ENCODE measurements at regions not wholly inside any gene's neighbourhood (a gene's known extent, or its start where the extent isn't known, plus 50 kb on each side); places are given as distances from the start of the nearest gene placed in this dataset.

DNA sequence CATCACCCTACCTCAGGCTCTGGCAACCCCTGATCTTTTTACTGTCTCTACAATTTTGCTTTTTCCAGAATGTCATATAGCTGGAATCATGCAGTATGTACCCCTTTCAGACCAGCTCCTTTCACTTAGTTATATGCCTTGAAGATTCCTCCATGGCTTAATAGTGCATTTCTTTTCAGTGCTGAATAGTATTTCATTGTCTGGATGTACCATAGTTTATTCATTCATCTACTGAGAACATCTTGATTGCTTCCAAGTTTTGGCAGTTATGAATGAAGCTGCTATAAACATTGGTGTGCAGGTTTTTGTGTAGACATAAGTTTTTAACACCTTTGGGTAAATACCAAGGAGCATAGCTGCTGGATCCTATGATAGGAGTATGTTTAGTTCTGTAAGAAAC lies 50.8 kb upstream of the ANP32A start:
- H3K23ac ChIP-seq (ENCODE audit: low read length), result no peak overlapping the region
- H3K4me3 ChIP-seq (ENCODE audit: low read depth, low read length), result no peak overlapping the region
- H2BK12ac ChIP-seq (ENCODE audit: low read length), result no peak overlapping the region
- no peak overlapping the region for H3K27ac ChIP-seq (ENCODE audit: low read depth, low read length)
- no peaks in the 10 kb centered on the region for H3K79me2 ChIP-seq (ENCODE audit: control insufficient read depth, insufficient read depth, low read length, poor library complexity)
- no peak overlapping the region for H4K91ac ChIP-seq (ENCODE audit: low read depth, low read length)
- no peak overlapping the region for H3K18ac ChIP-seq (ENCODE audit: low read length)
- no peak overlapping the region for H4K12ac ChIP-seq (ENCODE audit: low read depth, low read length)
- H2BK5ac ChIP-seq (ENCODE audit: low read depth, low read length, poor library complexity), result no peak overlapping the region
- H3K27me3 ChIP-seq (ENCODE audit: insufficient read depth, low read length), result peaks cover 2% of the 10 kb centered on the region
- no peak overlapping the region for H3K4ac ChIP-seq (ENCODE audit: low read depth, low read length)
- H3K14ac ChIP-seq (ENCODE audit: low read length), result no peak overlapping the region
- no peak overlapping the region for H3K9ac ChIP-seq (ENCODE audit: low read length)
- H4K8ac ChIP-seq (ENCODE audit: low read depth, low read length), result no peak overlapping the region
- H3K9me3 ChIP-seq (ENCODE audit: insufficient read depth, low read depth, low read length), result no peaks in the 10 kb centered on the region
- no peak overlapping the region for H2AK5ac ChIP-seq (ENCODE audit: low read length)
- peaks cover 3 to 4% of the 10 kb centered on the region in 2 experiments for H3K4me1 ChIP-seq (ENCODE audit: control insufficient read depth in 1 of 2, insufficient read depth in 2 of 2, low read length in 2 of 2)
- no peak overlapping the region for H2AFZ ChIP-seq (ENCODE audit: insufficient read depth, low read length, poor library complexity)
- no peak for DNase-seq
- no peak overlapping the region for H2BK120ac ChIP-seq (ENCODE audit: insufficient read depth, low read length, poor library complexity)
- H3K4me2 ChIP-seq (ENCODE audit: low read length), result no peak overlapping the region
- H3K79me1 ChIP-seq (ENCODE audit: low read length), result no peaks in the 10 kb centered on the region
- no peaks in the 10 kb centered on the region for H3K36me3 ChIP-seq (ENCODE audit: control insufficient read depth in 1 of 2, insufficient read depth in 2 of 2, low read length in 2 of 2)

DNA sequence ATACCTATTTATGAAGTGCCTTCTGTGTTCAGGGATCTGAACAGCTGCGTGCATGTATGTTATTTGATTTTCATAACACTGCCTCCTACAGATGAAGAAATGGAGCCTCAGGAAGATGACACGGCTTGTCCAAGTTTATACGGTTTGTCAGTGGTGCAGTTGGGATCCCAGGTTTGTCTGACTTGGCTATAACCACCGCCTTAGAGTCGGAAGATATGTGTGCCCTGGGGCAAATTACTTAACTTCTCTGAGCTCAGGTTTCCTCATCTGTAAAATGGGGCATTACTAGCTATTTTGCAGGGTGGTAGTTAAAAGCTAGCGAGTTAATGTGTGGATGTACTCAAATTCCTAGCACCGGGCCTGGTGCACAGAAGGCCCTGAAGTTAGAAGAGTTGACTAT lies 54.1 kb upstream of the ANP32A start:
- H4K8ac ChIP-seq (ENCODE audit: low read depth, low read length), result no peak overlapping the region
- peak; percentile 66 to 92 for DNase-seq
- no peak overlapping the region for H3K27ac ChIP-seq (ENCODE audit: low read depth, low read length)
- H2AK5ac ChIP-seq (ENCODE audit: low read length), result no peak overlapping the region
- no peak overlapping the region for H3K4ac ChIP-seq (ENCODE audit: low read depth, low read length)
- peaks cover 3 to 4% of the 10 kb centered on the region in 2 experiments for H3K4me1 ChIP-seq (ENCODE audit: control insufficient read depth in 1 of 2, insufficient read depth in 2 of 2, low read length in 2 of 2)
- no peaks in the 10 kb centered on the region for H3K36me3 ChIP-seq (ENCODE audit: control insufficient read depth in 1 of 2, insufficient read depth in 2 of 2, low read length in 2 of 2)
- H3K4me2 ChIP-seq (ENCODE audit: low read length), result no peak overlapping the region
- H3K23ac ChIP-seq (ENCODE audit: low read length), result no peak overlapping the region
- peaks cover 2% of the 10 kb centered on the region for H3K27me3 ChIP-seq (ENCODE audit: insufficient read depth, low read length)
- no peaks in the 10 kb centered on the region for H3K79me1 ChIP-seq (ENCODE audit: low read length)
- no CpG with 5 or more reads among the region's 7 CpGs for WGBS (ENCODE audit: extremely low coverage, insufficient coverage, insufficient read length)
- no peak overlapping the region for H2AFZ ChIP-seq (ENCODE audit: insufficient read depth, low read length, poor library complexity)
- H3K14ac ChIP-seq (ENCODE audit: low read length), result no peak overlapping the region
- H3K9ac ChIP-seq (ENCODE audit: low read length), result no peak overlapping the region
- no peak overlapping the region for H2BK5ac ChIP-seq (ENCODE audit: low read depth, low read length, poor library complexity)
- no peak overlapping the region for H4K12ac ChIP-seq (ENCODE audit: low read depth, low read length)
- H2BK12ac ChIP-seq (ENCODE audit: low read length), result no peak overlapping the region
- H2BK120ac ChIP-seq (ENCODE audit: insufficient read depth, low read length, poor library complexity), result no peak overlapping the region
- no peak overlapping the region for H4K91ac ChIP-seq (ENCODE audit: low read depth, low read length)
- no peaks in the 10 kb centered on the region for H3K9me3 ChIP-seq (ENCODE audit: insufficient read depth, low read depth, low read length)
- H3K79me2 ChIP-seq (ENCODE audit: control insufficient read depth, insufficient read depth, low read length, poor library complexity), result no peaks in the 10 kb centered on the region
- H3K4me3 ChIP-seq (ENCODE audit: low read depth, low read length), result no peak overlapping the region
- H3K18ac ChIP-seq (ENCODE audit: low read length), result no peak overlapping the region

DNA sequence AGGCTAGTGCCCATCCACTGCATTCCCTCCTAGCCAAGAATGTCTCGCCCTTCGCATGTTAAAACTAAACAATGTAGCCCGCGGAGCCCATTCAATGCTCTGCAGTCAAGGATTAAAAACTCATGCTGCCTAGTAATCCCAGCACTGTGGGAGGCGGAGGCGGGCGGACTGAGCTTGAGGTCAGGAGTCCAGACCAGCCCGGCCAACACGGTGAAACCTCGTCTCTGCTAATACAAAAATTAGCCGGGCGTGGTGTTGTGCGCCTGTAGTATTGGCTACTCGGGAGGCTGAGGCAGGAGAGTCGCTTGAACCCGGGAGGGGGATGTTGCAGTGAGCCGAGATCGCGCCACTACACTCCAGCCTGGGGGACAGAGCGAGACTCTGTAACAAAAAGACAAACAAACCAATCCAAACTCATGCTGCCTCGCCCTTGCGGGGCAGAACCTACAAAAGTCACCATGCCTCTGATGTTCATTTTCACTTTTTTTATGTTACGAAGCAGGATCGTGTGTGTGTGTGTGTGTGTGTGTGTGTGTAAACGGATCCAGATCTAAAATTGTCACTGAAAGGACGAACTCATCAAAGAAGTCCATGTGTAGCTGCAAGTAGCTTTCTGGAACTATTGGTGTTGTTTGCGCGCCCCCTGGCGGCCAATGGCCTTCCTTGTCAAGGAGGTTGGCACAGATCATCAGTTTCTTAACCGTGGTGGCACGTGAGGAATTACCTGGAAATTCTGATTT lies 54.8 kb upstream of the SPESP1 start:
- no peak overlapping the region for H4K12ac ChIP-seq (ENCODE audit: low read depth, low read length)
- no peak overlapping the region for H3K4ac ChIP-seq (ENCODE audit: low read depth, low read length)
- H2BK120ac ChIP-seq (ENCODE audit: insufficient read depth, low read length, poor library complexity), result no peak overlapping the region
- no peak overlapping the region for H4K91ac ChIP-seq (ENCODE audit: low read depth, low read length)
- H2BK5ac ChIP-seq (ENCODE audit: low read depth, low read length, poor library complexity), result no peak overlapping the region
- H3K79me1 ChIP-seq (ENCODE audit: low read length), result no peaks in the 10 kb centered on the region
- no peaks in the 10 kb centered on the region for H3K9me3 ChIP-seq (ENCODE audit: insufficient read depth, low read depth, low read length)
- no peak overlapping the region for H2AK5ac ChIP-seq (ENCODE audit: low read length)
- H2AFZ ChIP-seq (ENCODE audit: insufficient read depth, low read length, poor library complexity), result peak overlapping the region; percentile 24
- H3K9ac ChIP-seq (ENCODE audit: low read length), result no peak overlapping the region
- peak; percentile 90 to 98 for DNase-seq
- H3K23ac ChIP-seq (ENCODE audit: low read length), result no peak overlapping the region
- peak overlapping the region; percentile 79 for H3K4me2 ChIP-seq (ENCODE audit: low read length)
- H3K36me3 ChIP-seq (ENCODE audit: control insufficient read depth in 1 of 2, insufficient read depth in 2 of 2, low read length in 2 of 2), result no peaks in the 10 kb centered on the region
- peaks cover 3 to 4% of the 10 kb centered on the region in 2 experiments for H3K4me1 ChIP-seq (ENCODE audit: control insufficient read depth in 1 of 2, insufficient read depth in 2 of 2, low read length in 2 of 2)
- no CpG with 5 or more reads among the region's 31 CpGs for WGBS (ENCODE audit: extremely low coverage, insufficient coverage, insufficient read length)
- no peak overlapping the region for H3K18ac ChIP-seq (ENCODE audit: low read length)
- peaks cover 2% of the 10 kb centered on the region for H3K27me3 ChIP-seq (ENCODE audit: insufficient read depth, low read length)
- no peak overlapping the region for H2BK12ac ChIP-seq (ENCODE audit: low read length)
- no peak overlapping the region for H4K8ac ChIP-seq (ENCODE audit: low read depth, low read length)
- no peaks in the 10 kb centered on the region for H3K79me2 ChIP-seq (ENCODE audit: control insufficient read depth, insufficient read depth, low read length, poor library complexity)
- H3K4me3 ChIP-seq (ENCODE audit: low read depth, low read length), result no peak overlapping the region
- no peak overlapping the region for H3K27ac ChIP-seq (ENCODE audit: low read depth, low read length)
- H3K14ac ChIP-seq (ENCODE audit: low read length), result no peak overlapping the region

DNA sequence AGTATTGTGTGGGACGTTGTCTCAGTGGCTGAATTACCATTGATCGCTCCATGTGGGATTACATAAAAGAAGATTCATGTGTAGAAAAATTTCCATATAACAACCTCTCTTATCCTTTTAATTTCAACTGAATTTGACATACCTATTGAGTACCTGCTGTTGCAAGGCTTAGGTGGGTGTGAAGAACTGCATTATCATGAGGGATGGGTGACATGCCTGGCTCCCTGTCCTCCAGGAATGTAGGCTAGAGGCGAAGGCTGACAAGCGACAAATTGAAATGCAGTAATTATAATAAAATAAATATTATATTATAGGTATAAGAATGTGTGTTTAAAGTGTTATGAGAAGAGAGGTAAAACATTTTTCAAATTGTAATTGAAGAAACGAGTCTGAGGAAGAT lies 52.7 kb upstream of the SPESP1 start:
- Histone ChIP-seq H3K4me1 (ENCODE audit: control insufficient read depth in 1 of 2, insufficient read depth in 2 of 2, low read length in 2 of 2) (peaks cover 3 to 4% of the 10 kb centered on the region in 2 experiments), H3K18ac (ENCODE audit: low read length) (no peak overlapping the region), H3K79me2 (ENCODE audit: control insufficient read depth, insufficient read depth, low read length, poor library complexity) (no peaks in the 10 kb centered on the region), H2BK12ac (ENCODE audit: low read length) (no peak overlapping the region), H3K4me3 (ENCODE audit: low read depth, low read length) (no peak overlapping the region), H3K4ac (ENCODE audit: low read depth, low read length) (no peak overlapping the region), H3K79me1 (ENCODE audit: low read length) (no peaks in the 10 kb centered on the region), H4K8ac (ENCODE audit: low read depth, low read length) (no peak overlapping the region), H3K9ac (ENCODE audit: low read length) (no peak overlapping the region), H3K9me3 (ENCODE audit: insufficient read depth, low read depth, low read length) (no peaks in the 10 kb centered on the region), H2BK120ac (ENCODE audit: insufficient read depth, low read length, poor library complexity) (no peak overlapping the region), H3K14ac (ENCODE audit: low read length) (no peak overlapping the region), H2AFZ (ENCODE audit: insufficient read depth, low read length, poor library complexity) (no peak overlapping the region), H4K91ac (ENCODE audit: low read depth, low read length) (no peak overlapping the region), H3K36me3 (ENCODE audit: control insufficient read depth in 1 of 2, insufficient read depth in 2 of 2, low read length in 2 of 2) (no peaks in the 10 kb centered on the region), H4K12ac (ENCODE audit: low read depth, low read length) (no peak overlapping the region), H3K4me2 (ENCODE audit: low read length) (no peak overlapping the region), H3K23ac (ENCODE audit: low read length) (no peak overlapping the region), H3K27ac (ENCODE audit: low read depth, low read length) (no peak overlapping the region), H2BK5ac (ENCODE audit: low read depth, low read length, poor library complexity) (no peak overlapping the region), H2AK5ac (ENCODE audit: low read length) (no peak overlapping the region), H3K27me3 (ENCODE audit: insufficient read depth, low read length) (no peaks in the 10 kb centered on the region)
- no peak for DNase-seq
- 100% methylated on average over 1 of the region's 5 CpGs for WGBS (ENCODE audit: extremely low coverage, insufficient coverage, insufficient read length)
